ENCODE measurements at regions not wholly inside any gene's neighbourhood (a gene's known extent, or its start where the extent isn't known, plus 50 kb on each side); places are given as distances from the start of the nearest gene placed in this dataset.

DNA sequence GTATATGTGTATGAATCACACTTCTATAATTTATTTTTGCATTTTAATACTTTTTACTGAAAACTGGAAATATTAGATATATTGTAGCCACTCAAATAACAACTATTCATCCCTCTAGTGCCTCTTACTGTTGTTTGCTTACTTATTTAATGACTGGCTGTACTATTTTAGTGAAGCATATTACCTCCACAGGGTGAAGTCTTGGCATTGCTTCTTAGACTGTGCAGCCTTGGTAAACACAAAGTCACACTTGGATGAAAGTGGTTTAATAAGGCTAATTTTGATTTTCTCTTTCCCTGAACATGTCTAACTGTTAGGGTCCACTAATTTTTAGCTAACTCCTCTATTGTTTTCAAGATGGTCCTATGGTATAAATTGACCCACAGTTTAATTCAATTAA lies 1043.2 kb upstream of the ADGRB3 start:
- Histone ChIP-seq H3K9ac (ENCODE audit: low read depth, low read length) (no peak overlapping the region), H3K4me1 (ENCODE audit: control insufficient read depth, insufficient read depth, low read length) (no peaks in the 10 kb centered on the region), H3K9me3 (ENCODE audit: control insufficient read depth, insufficient read depth, low read length) (no peaks in the 10 kb centered on the region; the same call in 1 of the 2 replicates), H3K4me3 (ENCODE audit: low read depth, low read length) (no peak overlapping the region), H3K27me3 (ENCODE audit: control insufficient read depth, insufficient read depth, low read length) (no peaks in the 10 kb centered on the region), H3K36me3 (ENCODE audit: control insufficient read depth, insufficient read depth, low read length) (no peaks in the 10 kb centered on the region), H3K27ac (ENCODE audit: low read depth, low read length) (no peak overlapping the region)

DNA sequence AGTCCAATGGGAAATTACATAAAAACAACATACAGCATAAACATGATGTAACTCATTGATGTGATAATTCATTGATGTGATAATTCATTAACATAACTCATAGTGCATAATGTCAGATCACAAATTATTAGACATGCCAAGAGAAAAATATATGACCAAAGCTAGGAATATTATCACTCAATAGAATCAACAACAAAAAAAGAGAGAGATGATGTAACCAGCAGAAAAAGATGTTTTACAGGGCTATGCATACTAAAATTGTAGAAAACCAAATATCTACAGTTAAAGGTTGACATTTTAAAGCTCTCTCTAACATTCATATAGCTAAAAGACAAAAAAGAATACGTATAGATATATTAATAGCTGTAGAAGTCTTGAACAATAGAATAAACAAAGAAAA lies 1067.2 kb upstream of the ADGRB3 start:
- Histone ChIP-seq H3K27ac (ENCODE audit: low read depth, low read length) (no peak overlapping the region), H3K4me1 (ENCODE audit: control insufficient read depth, insufficient read depth, low read length) (no peaks in the 10 kb centered on the region), H3K4me3 (ENCODE audit: low read depth, low read length) (no peak overlapping the region), H3K9ac (ENCODE audit: low read depth, low read length) (no peak overlapping the region), H3K9me3 (ENCODE audit: control insufficient read depth, insufficient read depth, low read length) (no peaks in the 10 kb centered on the region; the same call in 1 of the 2 replicates), H3K36me3 (ENCODE audit: control insufficient read depth, insufficient read depth, low read length) (no peaks in the 10 kb centered on the region), H3K27me3 (ENCODE audit: control insufficient read depth, insufficient read depth, low read length) (no peaks in the 10 kb centered on the region)

DNA sequence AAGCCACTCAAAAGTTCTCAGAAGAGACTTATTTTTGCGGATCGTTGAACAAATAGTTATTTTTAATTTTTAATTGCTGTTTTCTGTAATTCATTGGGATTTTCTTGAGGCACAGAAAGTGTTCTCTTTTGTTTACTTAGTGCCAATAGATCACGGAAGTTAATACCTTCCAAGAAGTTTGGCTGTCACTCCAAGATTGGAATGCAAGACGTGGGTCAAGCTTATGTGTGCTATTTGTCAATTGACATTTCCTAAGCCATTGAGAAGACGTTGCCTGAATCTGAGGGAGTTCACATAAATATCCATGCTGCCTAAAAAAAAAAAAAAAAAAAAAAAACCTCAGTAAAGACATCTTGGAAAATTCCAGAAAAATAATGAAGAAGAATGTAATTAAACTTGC lies 1071.4 kb upstream of the ADGRB3 start:
- Histone ChIP-seq H3K4me1 (ENCODE audit: control insufficient read depth, insufficient read depth, low read length) (no peaks in the 10 kb centered on the region), H3K27me3 (ENCODE audit: control insufficient read depth, insufficient read depth, low read length) (no peaks in the 10 kb centered on the region)

DNA sequence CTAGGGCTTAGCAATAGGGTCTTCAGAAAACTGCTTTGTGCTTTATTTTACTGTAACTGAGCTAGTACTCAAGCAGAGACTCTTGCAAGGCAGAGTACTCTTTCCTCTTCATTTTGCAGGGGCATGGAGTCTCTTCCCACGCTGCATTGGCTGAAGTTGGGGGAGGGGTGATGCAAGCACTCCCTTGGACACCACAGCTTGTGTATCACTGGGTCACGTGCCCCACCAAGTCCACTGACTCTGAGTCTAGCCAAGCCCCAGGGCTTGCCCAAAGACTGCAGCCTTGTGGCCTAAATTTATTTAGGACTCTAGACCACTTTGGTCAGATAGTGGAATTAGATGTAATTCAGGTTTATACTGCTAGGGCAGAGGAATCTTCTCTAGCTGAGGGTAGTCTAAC lies 1075.0 kb upstream of the ADGRB3 start:
- H3K4me1 ChIP-seq (ENCODE audit: control insufficient read depth, insufficient read depth, low read length), result no peaks in the 10 kb centered on the region
- no peaks in the 10 kb centered on the region for H3K36me3 ChIP-seq (ENCODE audit: control insufficient read depth, insufficient read depth, low read length)
- H3K27me3 ChIP-seq (ENCODE audit: control insufficient read depth, insufficient read depth, low read length), result no peaks in the 10 kb centered on the region
- H3K27ac ChIP-seq (ENCODE audit: low read depth, low read length), result no peak overlapping the region
- H3K9ac ChIP-seq (ENCODE audit: low read depth, low read length), result no peak overlapping the region
- H3K4me3 ChIP-seq (ENCODE audit: low read depth, low read length), result no peak overlapping the region
- H3K9me3 ChIP-seq (ENCODE audit: control insufficient read depth, insufficient read depth, low read length), result no peaks in the 10 kb centered on the region

More for the DNA sequence above, 1071.4 kb upstream of the ADGRB3 start:
- H3K9ac ChIP-seq (ENCODE audit: low read depth, low read length), result no peak overlapping the region
- H3K36me3 ChIP-seq (ENCODE audit: control insufficient read depth, insufficient read depth, low read length), result no peaks in the 10 kb centered on the region
- H3K9me3 ChIP-seq (ENCODE audit: control insufficient read depth, insufficient read depth, low read length), result no peaks in the 10 kb centered on the region
- H3K4me3 ChIP-seq (ENCODE audit: low read depth, low read length), result no peak overlapping the region
- no peak overlapping the region for H3K27ac ChIP-seq (ENCODE audit: low read depth, low read length)

- Histone ChIP-seq H3K27me3 (ENCODE audit: control insufficient read depth, insufficient read depth, low read length) (no peaks in the 10 kb centered on the region), H3K4me3 (ENCODE audit: low read depth, low read length) (no peak overlapping the region), H3K4me1 (ENCODE audit: control insufficient read depth, insufficient read depth, low read length) (no peaks in the 10 kb centered on the region), H3K9ac (ENCODE audit: low read depth, low read length) (no peak overlapping the region), H3K27ac (ENCODE audit: low read depth, low read length) (no peak overlapping the region), H3K36me3 (ENCODE audit: control insufficient read depth, insufficient read depth, low read length) (no peaks in the 10 kb centered on the region), H3K9me3 (ENCODE audit: control insufficient read depth, insufficient read depth, low read length) (no peaks in the 10 kb centered on the region)
These were observed 1076.1 kb upstream of the ADGRB3 start for GRCh38 chr6:67558985-67559384.

- Histone ChIP-seq H3K9ac (ENCODE audit: low read depth, low read length) (no peak overlapping the region), H3K9me3 (ENCODE audit: control insufficient read depth, insufficient read depth, low read length) (peaks cover 60% of the 10 kb centered on the region), H3K4me1 (ENCODE audit: control insufficient read depth, insufficient read depth, low read length) (no peaks in the 10 kb centered on the region), H3K4me3 (ENCODE audit: low read depth, low read length) (no peak overlapping the region), H3K36me3 (ENCODE audit: control insufficient read depth, insufficient read depth, low read length) (no peaks in the 10 kb centered on the region), H3K27ac (ENCODE audit: low read depth, low read length) (no peak overlapping the region), H3K27me3 (ENCODE audit: control insufficient read depth, insufficient read depth, low read length) (no peaks in the 10 kb centered on the region)
These were observed 1090.1 kb upstream of the ADGRB3 start for GRCh38 chr6:67544851-67545452.

DNA sequence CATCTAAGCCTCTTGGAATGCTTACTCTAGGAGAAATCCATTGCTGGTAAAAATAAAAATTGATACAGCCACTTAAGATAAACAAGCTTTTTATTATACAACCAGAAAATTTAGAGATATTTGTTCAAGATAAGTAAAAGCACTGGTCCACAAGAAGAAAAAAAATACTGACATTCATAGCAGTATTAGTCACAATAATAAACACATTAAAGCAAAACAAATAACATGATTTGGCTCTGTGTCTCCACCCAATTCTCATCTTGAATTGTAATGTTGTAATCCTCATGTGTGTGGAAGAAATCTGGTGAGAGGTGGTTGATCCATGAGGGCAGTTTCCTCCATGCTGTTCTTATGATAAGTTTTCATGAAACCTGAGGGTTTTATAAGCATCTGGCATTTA lies 1093.5 kb upstream of the ADGRB3 start:
- Histone ChIP-seq H3K27ac (ENCODE audit: low read depth, low read length) (no peak overlapping the region), H3K4me1 (ENCODE audit: control insufficient read depth, insufficient read depth, low read length) (no peaks in the 10 kb centered on the region), H3K27me3 (ENCODE audit: control insufficient read depth, insufficient read depth, low read length) (no peaks in the 10 kb centered on the region), H3K9me3 (ENCODE audit: control insufficient read depth, insufficient read depth, low read length) (peaks cover 53% of the 10 kb centered on the region), H3K9ac (ENCODE audit: low read depth, low read length) (no peak overlapping the region), H3K36me3 (ENCODE audit: control insufficient read depth, insufficient read depth, low read length) (no peaks in the 10 kb centered on the region), H3K4me3 (ENCODE audit: low read depth, low read length) (no peak overlapping the region)

DNA sequence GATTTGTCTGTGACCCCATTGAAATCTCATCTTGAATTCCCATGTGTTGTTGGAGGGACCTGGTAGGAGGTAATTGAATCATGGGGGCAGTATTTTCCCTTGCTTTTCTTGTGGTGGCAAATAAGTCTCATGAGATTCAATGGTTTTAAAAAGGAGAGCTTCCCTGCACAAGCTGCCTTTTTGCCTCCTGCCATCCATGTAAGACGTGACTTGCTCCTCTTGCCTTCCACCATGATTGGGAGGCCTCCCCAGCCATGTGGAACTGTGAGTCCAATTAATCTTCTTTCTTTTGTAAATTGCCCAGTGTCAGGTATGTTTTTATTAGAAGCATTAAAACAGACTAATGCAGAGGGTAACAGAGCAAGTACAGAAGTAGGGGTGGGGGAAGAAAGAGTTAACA lies 1097.0 kb upstream of the ADGRB3 start:
- no peaks in the 10 kb centered on the region for H3K4me1 ChIP-seq (ENCODE audit: control insufficient read depth, insufficient read depth, low read length)

GRCh38 chr6:67535946-67536345 lies 1099.1 kb upstream of the ADGRB3 start:
- Histone ChIP-seq H3K4me3 (ENCODE audit: low read depth, low read length) (no peak overlapping the region), H3K4me1 (ENCODE audit: control insufficient read depth, insufficient read depth, low read length) (no peaks in the 10 kb centered on the region), H3K27me3 (ENCODE audit: control insufficient read depth, insufficient read depth, low read length) (no peaks in the 10 kb centered on the region), H3K9me3 (ENCODE audit: control insufficient read depth, insufficient read depth, low read length) (peaks cover 10% of the 10 kb centered on the region; the same call in 1 of the 2 replicates), H3K27ac (ENCODE audit: low read depth, low read length) (no peak overlapping the region), H3K36me3 (ENCODE audit: control insufficient read depth, insufficient read depth, low read length) (no peaks in the 10 kb centered on the region), H3K9ac (ENCODE audit: low read depth, low read length) (no peak overlapping the region)

More for the DNA sequence above, 1097.0 kb upstream of the ADGRB3 start:
- no peaks in the 10 kb centered on the region for H3K27me3 ChIP-seq (ENCODE audit: control insufficient read depth, insufficient read depth, low read length)
- H3K36me3 ChIP-seq (ENCODE audit: control insufficient read depth, insufficient read depth, low read length), result no peaks in the 10 kb centered on the region
- no peak overlapping the region for H3K4me3 ChIP-seq (ENCODE audit: low read depth, low read length)
- peaks cover 20% of the 10 kb centered on the region; the same call in 1 of the 2 replicates for H3K9me3 ChIP-seq (ENCODE audit: control insufficient read depth, insufficient read depth, low read length)
- H3K9ac ChIP-seq (ENCODE audit: low read depth, low read length), result no peak overlapping the region
- H3K27ac ChIP-seq (ENCODE audit: low read depth, low read length), result no peak overlapping the region

- Histone ChIP-seq H3K9me3 (ENCODE audit: control insufficient read depth, insufficient read depth, low read length) (peaks cover 31% of the 10 kb centered on the region), H3K9ac (ENCODE audit: low read depth, low read length) (no peak overlapping the region), H3K36me3 (ENCODE audit: control insufficient read depth, insufficient read depth, low read length) (no peaks in the 10 kb centered on the region), H3K27me3 (ENCODE audit: control insufficient read depth, insufficient read depth, low read length) (no peaks in the 10 kb centered on the region), H3K4me3 (ENCODE audit: low read depth, low read length) (no peak overlapping the region), H3K27ac (ENCODE audit: low read depth, low read length) (no peak overlapping the region), H3K4me1 (ENCODE audit: control insufficient read depth, insufficient read depth, low read length) (no peaks in the 10 kb centered on the region)
These were observed 1128.7 kb upstream of the ADGRB3 start for GRCh38 chr6:67506352-67506751.

DNA sequence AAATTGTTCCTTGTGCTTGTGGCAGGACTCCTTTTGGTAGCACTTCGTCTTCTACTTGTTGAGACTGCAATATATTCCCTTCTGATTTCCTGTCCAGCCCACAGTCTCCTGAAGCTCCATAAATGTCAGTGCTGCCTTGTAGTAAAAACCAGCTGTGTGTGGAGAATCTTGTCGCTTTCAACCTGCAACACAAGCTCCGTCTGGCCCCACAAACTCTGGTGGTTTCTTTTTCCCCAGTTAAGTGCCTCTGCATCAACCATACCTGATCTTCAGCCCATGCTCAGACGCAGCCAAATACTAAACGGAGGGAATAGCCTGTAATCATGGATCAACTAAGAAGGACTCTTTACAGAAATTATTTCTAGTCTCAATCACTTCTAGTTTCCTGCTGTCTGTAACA lies 1133.3 kb upstream of the ADGRB3 start:
- Histone ChIP-seq H3K36me3 (ENCODE audit: control insufficient read depth, insufficient read depth, low read length) (no peaks in the 10 kb centered on the region), H3K4me3 (ENCODE audit: low read depth, low read length) (no peak overlapping the region), H3K27me3 (ENCODE audit: control insufficient read depth, insufficient read depth, low read length) (no peaks in the 10 kb centered on the region), H3K4me1 (ENCODE audit: control insufficient read depth, insufficient read depth, low read length) (no peaks in the 10 kb centered on the region), H3K9ac (ENCODE audit: low read depth, low read length) (no peak overlapping the region), H3K27ac (ENCODE audit: low read depth, low read length) (no peak overlapping the region), H3K9me3 (ENCODE audit: control insufficient read depth, insufficient read depth, low read length) (peaks cover 24% of the 10 kb centered on the region)
